Activated B cell treated with CpG ODN at 0.5 μM for 24 hours (primary cell): ENCODE measurements at regions not wholly inside any gene's neighbourhood (a gene's known extent, or its start where the extent isn't known, plus 50 kb on each side); places are given as distances from the start of the nearest gene placed in this dataset.

Source experiments
- ATAC-seq: fragments of 200-7000 bp; cut with Tn5 transposase; one replicate; pipeline ENCODE4 v1.10.0; 2021; ENCODE audit warnings: low read depth, mild to moderate bottlenecking, moderate library complexity
- CTCF ChIA-PET: fragments of 350-600 bp; sonication (Branson Sonifier 250); formaldehyde crosslinking; loops from one replicate; lab custom pipeline; 2021; ENCODE audit warnings: antibody characterized with exemption; lab: Charles Lee
- POLR2A ChIA-PET: fragments of 350-600 bp; sonication (Branson Sonifier 250); formaldehyde crosslinking; loops from one replicate; lab custom pipeline; 2021; ENCODE audit warnings: antibody characterized with exemption; lab: Charles Lee
- DNase-seq: peaks from one replicate; pipeline ENCODE4 v3.0.0; 2022
- H3K27ac Mint-ChIP-seq: one replicate; pipeline ENCODE4 v1.8.0; 2020; ENCODE audit warnings: mixed read lengths
- H3K27me3 Mint-ChIP-seq: one replicate; pipeline ENCODE4 v1.8.0; 2021; ENCODE audit warnings: mixed read lengths
- H3K36me3 Mint-ChIP-seq: one replicate; pipeline ENCODE4 v1.8.0; 2021; ENCODE audit warnings: low read depth, mixed read lengths
- H3K4me1 Mint-ChIP-seq: one replicate; pipeline ENCODE4 v1.8.0; 2021; ENCODE audit warnings: mixed read lengths
- H3K4me3 Mint-ChIP-seq: one replicate; pipeline ENCODE4 v1.8.0; 2020; ENCODE audit warnings: mild to moderate bottlenecking, mixed read lengths
- H3K9me3 Mint-ChIP-seq: one replicate; pipeline ENCODE4 v1.8.0; 2020; ENCODE audit warnings: mixed read lengths
- CTCF ChIP-seq: fragments of 200-600 bp; IDR thresholded peaks from one replicate; pipeline ENCODE4 v1.8.0; 2022; ENCODE audit warnings: antibody characterized with exemption, mild to moderate bottlenecking
- intact Hi-C: fragments of 100-400 bp; cut with micrococcal nuclease; formaldehyde crosslinking; loops from one replicate; pipeline ENCODE4 v1.15.1; 2024

GRCh38 chr21:26307640-26308039 is 137.1 kb upstream of the APP start:
- ATAC-seq (no peak), DNase-seq (no peak)
- H3K27me3 Mint-ChIP-seq, result peaks cover 2% of the 10 kb centered on the region
- H3K9me3 Mint-ChIP-seq, result peaks cover 12% of the 10 kb centered on the region
- no peak overlapping the region for H3K27ac Mint-ChIP-seq
- ChIA-PET CTCF (no interaction called here), POLR2A (no interaction called here)
- intact Hi-C loops, result no loop called here
- TF ChIP-seq CTCF, result no peak
- H3K4me1 Mint-ChIP-seq, result no peaks in the 10 kb centered on the region
- no peaks in the 10 kb centered on the region for H3K36me3 Mint-ChIP-seq
- no peak overlapping the region for H3K4me3 Mint-ChIP-seq

- H3K9me3 Mint-ChIP-seq, result peaks cover 22% of the 10 kb centered on the region
- H3K36me3 Mint-ChIP-seq, result no peaks in the 10 kb centered on the region
- no peak overlapping the region for H3K27ac Mint-ChIP-seq
- DNase-seq (no peak), ATAC-seq (no peak)
- H3K4me3 Mint-ChIP-seq, result no peak overlapping the region
- H3K4me1 Mint-ChIP-seq, result no peaks in the 10 kb centered on the region
- ChIA-PET CTCF (no interaction called here), POLR2A (no interaction called here)
- intact Hi-C loops, result no loop called here
- no peak for TF ChIP-seq CTCF
- no peaks in the 10 kb centered on the region for H3K27me3 Mint-ChIP-seq
Observed at GRCh38 chr21:26297851-26298250, 127.3 kb upstream of the APP start.

GRCh38 chr21:26293141-26293946 is 122.8 kb upstream of the APP start:
- no peak for DNase-seq
- no peak for ATAC-seq
- Mint-ChIP-seq H3K4me3 (no peak overlapping the region), H3K9me3 (peaks cover 7% of the 10 kb centered on the region), H3K27me3 (no peaks in the 10 kb centered on the region), H3K36me3 (no peaks in the 10 kb centered on the region), H3K27ac (no peak overlapping the region), H3K4me1 (no peaks in the 10 kb centered on the region)
- no peak for TF ChIP-seq CTCF
- POLR2A ChIA-PET, result no interaction called here
- CTCF ChIA-PET, result no interaction called here
- intact Hi-C loops, result no loop called here

- DNase-seq, result no peak
- CTCF ChIA-PET, result no interaction called here
- Mint-ChIP-seq H3K4me1 (no peaks in the 10 kb centered on the region), H3K36me3 (no peaks in the 10 kb centered on the region), H3K9me3 (no peaks in the 10 kb centered on the region), H3K27ac (no peak overlapping the region), H3K4me3 (no peak overlapping the region), H3K27me3 (peaks cover 2% of the 10 kb centered on the region)
- no peak for TF ChIP-seq CTCF
- POLR2A ChIA-PET, result no interaction called here
- no peak for ATAC-seq
- intact Hi-C loops, result no loop called here
Observed at GRCh38 chr21:26288026-26288425, 117.5 kb upstream of the APP start.

GRCh38 chr21:26284531-26284930 is 114.0 kb upstream of the APP start:
- Mint-ChIP-seq H3K27me3 (peaks cover 2% of the 10 kb centered on the region), H3K4me3 (no peak overlapping the region)
- CTCF ChIA-PET, result no interaction called here

More at GRCh38 chr21:26284531-26284930, 114.0 kb upstream of the APP start:
- DNase-seq (no peak), ATAC-seq (no peak)
- intact Hi-C loops, result no loop called here
- POLR2A ChIA-PET, result no interaction called here
- TF ChIP-seq CTCF, result no peak
- no peaks in the 10 kb centered on the region for H3K36me3 Mint-ChIP-seq
- H3K27ac Mint-ChIP-seq, result no peak overlapping the region
- no peaks in the 10 kb centered on the region for H3K9me3 Mint-ChIP-seq
- no peaks in the 10 kb centered on the region for H3K4me1 Mint-ChIP-seq
